GM23248 (cell line): ENCODE measurements at regions not wholly inside any gene's neighbourhood (a gene's known extent, or its start where the extent isn't known, plus 50 kb on each side); places are given as distances from the start of the nearest gene placed in this dataset.

Experiments
- EZH2 ChIP-seq: fragments of 200-600 bp; sonication (generic); IDR thresholded peaks from 2 replicates; pipeline ENCODE4 v1.6.1; 2018; ENCODE audit warnings: antibody characterized with exemption, mild to moderate bottlenecking; ENCODE audit not compliant: insufficient read depth, poor library complexity, severe bottlenecking
- EZH2phosphoT487 ChIP-seq: fragments of 200-600 bp; sonication (generic); IDR thresholded peaks from 2 replicates; pipeline ENCODE4 v1.6.1; 2018; ENCODE audit warnings: antibody characterized with exemption, moderate library complexity, mild to moderate bottlenecking, low read depth; ENCODE audit not compliant: insufficient read depth

DNA sequence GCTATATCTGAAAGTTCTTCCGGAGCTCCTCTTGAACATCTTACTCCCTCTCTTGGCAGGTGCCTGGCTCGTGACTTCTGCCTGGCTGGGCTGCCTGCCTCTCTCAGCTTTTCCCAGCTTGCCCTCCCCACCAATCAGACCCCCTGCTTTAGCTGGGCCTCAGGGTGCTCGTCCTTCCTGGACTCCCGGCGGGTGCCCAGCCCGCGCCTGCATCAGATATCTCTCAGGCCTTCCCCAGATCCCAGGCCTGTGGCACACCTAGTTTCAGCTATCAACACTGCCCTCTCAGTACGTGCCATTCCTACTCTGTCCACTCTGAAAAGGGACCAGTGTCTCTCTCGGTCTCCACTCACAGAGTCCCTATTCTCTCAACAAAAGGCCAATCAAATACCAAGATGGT lies 96.5 kb upstream of the CLDN14 start:
- TF ChIP-seq EZH2 (no peak), EZH2phosphoT487 (no peak)
